ENCODE measurements at regions not wholly inside any gene's neighbourhood (a gene's known extent, or its start where the extent isn't known, plus 50 kb on each side); places are given as distances from the start of the nearest gene placed in this dataset.

GRCh38 chr5:97408331-97408730 is 225.3 kb upstream of the RIOK2 start:
- no peak for TF ChIP-seq CTCF (IDR thresholded peaks at IDR 0.05; ENCODE audit: low read depth, low read length, missing control alignments)
- no peak overlapping the region for H3K4me3 ChIP-seq (ENCODE audit: low read depth, low read length)
- in situ Hi-C loops (cut with HindIII; ENCODE audit: low sequenced_read_pairs): no loop called here
- no peak for DNase-seq (ENCODE audit: low read depth)

- no peak overlapping the region for H3K4me3 ChIP-seq (ENCODE audit: low read depth, low read length)
- in situ Hi-C loops (cut with HindIII; ENCODE audit: low sequenced_read_pairs): no loop called here
- no peak for DNase-seq (ENCODE audit: low read depth)
- no peak for TF ChIP-seq CTCF (IDR thresholded peaks at IDR 0.05; ENCODE audit: low read depth, low read length, missing control alignments)
These were observed 229.9 kb upstream of the RIOK2 start for GRCh38 chr5:97412959-97413358.

- in situ Hi-C loops (cut with HindIII; ENCODE audit: low sequenced_read_pairs): no loop called here
- no peak for TF ChIP-seq CTCF (IDR thresholded peaks at IDR 0.05; ENCODE audit: low read depth, low read length, missing control alignments)
- DNase-seq (ENCODE audit: low read depth): no peak
- H3K4me3 ChIP-seq (ENCODE audit: low read depth, low read length): no peak overlapping the region
These were observed 234.9 kb upstream of the RIOK2 start for GRCh38 chr5:97417986-97418385.

- no peak overlapping the region for H3K4me3 ChIP-seq (ENCODE audit: low read depth, low read length)
- TF ChIP-seq CTCF (IDR thresholded peaks at IDR 0.05; ENCODE audit: low read depth, low read length, missing control alignments): no peak
- DNase-seq (ENCODE audit: low read depth): no peak
- in situ Hi-C loops (cut with HindIII; ENCODE audit: low sequenced_read_pairs): no loop called here
These were observed 235.4 kb upstream of the RIOK2 start for GRCh38 chr5:97418462-97418861.

- no peak for TF ChIP-seq CTCF (IDR thresholded peaks at IDR 0.05; ENCODE audit: low read depth, low read length, missing control alignments)
- DNase-seq (ENCODE audit: low read depth): no peak
- no peak overlapping the region for H3K4me3 ChIP-seq (ENCODE audit: low read depth, low read length)
- in situ Hi-C loops (cut with HindIII; ENCODE audit: low sequenced_read_pairs): no loop called here
These were observed 237.6 kb upstream of the RIOK2 start for GRCh38 chr5:97420646-97421045.

GRCh38 chr5:97422678-97423077 is 239.6 kb upstream of the RIOK2 start:
- no peak for TF ChIP-seq CTCF (IDR thresholded peaks at IDR 0.05; ENCODE audit: low read depth, low read length, missing control alignments)
- in situ Hi-C loops (cut with HindIII; ENCODE audit: low sequenced_read_pairs): no loop called here
- no peak overlapping the region for H3K4me3 ChIP-seq (ENCODE audit: low read depth, low read length)
- no peak for DNase-seq (ENCODE audit: low read depth)

GRCh38 chr5:97425511-97425910 is 242.5 kb upstream of the RIOK2 start:
- in situ Hi-C loops (cut with HindIII; ENCODE audit: low sequenced_read_pairs): no loop called here
- DNase-seq (ENCODE audit: low read depth): no peak
- H3K4me3 ChIP-seq (ENCODE audit: low read depth, low read length): no peak overlapping the region
- peak; percentile 32 for TF ChIP-seq CTCF (IDR thresholded peaks at IDR 0.05; ENCODE audit: low read depth, low read length, missing control alignments)

All from astrocyte of the cerebellum (primary cell).